ENCODE measurements at regions not wholly inside any gene's neighbourhood (a gene's known extent, or its start where the extent isn't known, plus 50 kb on each side); places are given as distances from the start of the nearest gene placed in this dataset.
"Not testable (repeated sequence)": the region's sequence is repeated elsewhere in the genome, so short reads cannot be mapped to it uniquely, and the experiment has no call there.

GRCh38 chr4:188754372-188755002 lies 615.2 kb downstream of the TRIML1 start:
- DNase-seq: no peak

- DNase-seq: no peak
These were observed 628.3 kb downstream of the TRIML1 start for GRCh38 chr4:188767496-188767895.

- no peak for DNase-seq
These were observed 639.7 kb downstream of the TRIML1 start for GRCh38 chr4:188778905-188779304.

- DNase-seq: no peak
These were observed 640.3 kb downstream of the TRIML1 start for GRCh38 chr4:188779581-188779980.

GRCh38 chr4:188780028-188780427 lies 640.8 kb downstream of the TRIML1 start:
- DNase-seq: no peak

- no peak for DNase-seq
These were observed 641.4 kb downstream of the TRIML1 start for GRCh38 chr4:188780686-188781085.

- no peak for DNase-seq
These were observed 642.4 kb downstream of the TRIML1 start for GRCh38 chr4:188781655-188782054.

- DNase-seq: no peak
These were observed 643.9 kb downstream of the TRIML1 start for GRCh38 chr4:188783175-188783574.

- DNase-seq: no peak
These were observed 644.4 kb downstream of the TRIML1 start for GRCh38 chr4:188783606-188784160.

- not testable (repeated sequence) for DNase-seq
These were observed 657.4 kb downstream of the TRIML1 start for GRCh38 chr4:188796600-188796999.

GRCh38 chr4:188797011-188797410 lies 657.8 kb downstream of the TRIML1 start:
- DNase-seq: not testable (repeated sequence)

GRCh38 chr4:188804861-188805260 lies 665.6 kb downstream of the TRIML1 start:
- DNase-seq: no peak

GRCh38 chr4:188811121-188811520 lies 671.9 kb downstream of the TRIML1 start:
- DNase-seq: no peak

- no peak for DNase-seq
These were observed 673.4 kb downstream of the TRIML1 start for GRCh38 chr4:188812644-188813043.

- DNase-seq: no peak
These were observed 679.1 kb downstream of the TRIML1 start for GRCh38 chr4:188818300-188818699.

- DNase-seq: no peak
These were observed 680.0 kb downstream of the TRIML1 start for GRCh38 chr4:188819233-188819632.

GRCh38 chr4:188821500-188821899 lies 682.3 kb downstream of the TRIML1 start:
- DNase-seq: no peak

GRCh38 chr4:188822698-188823097 lies 683.5 kb downstream of the TRIML1 start:
- DNase-seq: no peak

- DNase-seq: no peak
These were observed 685.3 kb downstream of the TRIML1 start for GRCh38 chr4:188824553-188824952.

- no peak for DNase-seq
These were observed 687.2 kb downstream of the TRIML1 start for GRCh38 chr4:188826393-188826792.

- DNase-seq: no peak
These were observed 700.5 kb downstream of the TRIML1 start for GRCh38 chr4:188839704-188840103.

GRCh38 chr4:188841523-188841922 lies 702.3 kb downstream of the TRIML1 start:
- no peak for DNase-seq

GRCh38 chr4:188854436-188854835 lies 715.2 kb downstream of the TRIML1 start:
- no peak for DNase-seq

- no peak for DNase-seq
These were observed 719.5 kb downstream of the TRIML1 start for GRCh38 chr4:188858696-188859095.

GRCh38 chr4:188864741-188865140 lies 725.5 kb downstream of the TRIML1 start:
- DNase-seq: no peak
